ENCODE measurements at regions not wholly inside any gene's neighbourhood (a gene's known extent, or its start where the extent isn't known, plus 50 kb on each side); places are given as distances from the start of the nearest gene placed in this dataset.
"Not testable (repeated sequence)": the region's sequence is repeated elsewhere in the genome, so short reads cannot be mapped to it uniquely, and the experiment has no call there.

GRCh38 chr14:23744368-23744767 is 108.2 kb downstream of the DHRS2 start:
- FAIRE-seq; DNase-seq (ENCODE audit: insufficient read length, low spot score): not testable (repeated sequence)

- FAIRE-seq, result no peak
- DNase-seq (ENCODE audit: insufficient read length, low spot score), result no peak
Measured at GRCh38 chr14:23750357-23750756, 114.2 kb downstream of the DHRS2 start.

- no peak for DNase-seq (ENCODE audit: insufficient read length, low spot score)
- no peak for FAIRE-seq
Measured at GRCh38 chr14:23751616-23752015, 115.5 kb downstream of the DHRS2 start.

GRCh38 chr14:23763394-23763793 is 127.2 kb downstream of the DHRS2 start:
- DNase-seq (ENCODE audit: insufficient read length, low spot score), result no peak
- FAIRE-seq, result no peak

- FAIRE-seq (no peak), DNase-seq (ENCODE audit: insufficient read length, low spot score) (no peak)
Measured at GRCh38 chr14:23766737-23767401, 130.7 kb downstream of the DHRS2 start.

GRCh38 chr14:23769221-23769728 is 133.1 kb downstream of the DHRS2 start:
- FAIRE-seq; DNase-seq (ENCODE audit: insufficient read length, low spot score): not testable (repeated sequence)

- DNase-seq (ENCODE audit: insufficient read length, low spot score), result no peak
- FAIRE-seq, result no peak
Measured at GRCh38 chr14:23773981-23774380, 137.8 kb downstream of the DHRS2 start.

- DNase-seq (ENCODE audit: insufficient read length, low spot score), result no peak
- FAIRE-seq, result no peak
Measured at GRCh38 chr14:23776296-23776695, 140.1 kb downstream of the DHRS2 start.

- no peak for DNase-seq (ENCODE audit: insufficient read length, low spot score)
- FAIRE-seq, result no peak
Measured at GRCh38 chr14:23785208-23785607, 149.0 kb downstream of the DHRS2 start.

GRCh38 chr14:23787436-23787835 is 151.3 kb downstream of the DHRS2 start:
- DNase-seq (ENCODE audit: insufficient read length, low spot score) (no peak), FAIRE-seq (no peak)

GRCh38 chr14:23789696-23790095 is 153.5 kb downstream of the DHRS2 start:
- DNase-seq (ENCODE audit: insufficient read length, low spot score) (no peak), FAIRE-seq (no peak)

GRCh38 chr14:23793532-23793931 is 157.4 kb downstream of the DHRS2 start:
- FAIRE-seq (no peak), DNase-seq (ENCODE audit: insufficient read length, low spot score) (no peak)

- DNase-seq (ENCODE audit: insufficient read length, low spot score) (no peak), FAIRE-seq (no peak)
Measured at GRCh38 chr14:23800811-23801210, 152.8 kb upstream of the DHRS4 start.

GRCh38 chr14:23801766-23802165 is 151.8 kb upstream of the DHRS4 start:
- DNase-seq (ENCODE audit: insufficient read length, low spot score) (no peak), FAIRE-seq (no peak)

GRCh38 chr14:23804817-23805216 is 148.8 kb upstream of the DHRS4 start:
- FAIRE-seq (no peak), DNase-seq (ENCODE audit: insufficient read length, low spot score) (no peak)

- DNase-seq (ENCODE audit: insufficient read length, low spot score) (no peak), FAIRE-seq (no peak)
Measured at GRCh38 chr14:23805761-23806160, 147.8 kb upstream of the DHRS4 start.

- DNase-seq (ENCODE audit: insufficient read length, low spot score) (no peak), FAIRE-seq (no peak)
Measured at GRCh38 chr14:23814527-23815256, 138.9 kb upstream of the DHRS4 start.

- DNase-seq (ENCODE audit: insufficient read length, low spot score) (no peak), FAIRE-seq (no peak)
Measured at GRCh38 chr14:23816371-23816770, 137.2 kb upstream of the DHRS4 start.

- FAIRE-seq, result no peak
- DNase-seq (ENCODE audit: insufficient read length, low spot score), result no peak
Measured at GRCh38 chr14:23817164-23817767, 136.3 kb upstream of the DHRS4 start.

GRCh38 chr14:23827100-23827892 is 126.3 kb upstream of the DHRS4 start:
- FAIRE-seq (no peak), DNase-seq (ENCODE audit: insufficient read length, low spot score) (no peak)

- DNase-seq (ENCODE audit: insufficient read length, low spot score) (no peak), FAIRE-seq (no peak)
Measured at GRCh38 chr14:23828001-23828400, 125.6 kb upstream of the DHRS4 start.
